Stimulated activated CD8-positive, alpha-beta memory T cell treated with anti-CD3 and anti-CD28 coated beads, Interleukin-4, amount 100 ng/mL, for 4 hours (primary cell): ENCODE measurements at regions not wholly inside any gene's neighbourhood (a gene's known extent, or its start where the extent isn't known, plus 50 kb on each side); places are given as distances from the start of the nearest gene placed in this dataset.
A peak's percentile ranks its signal among the peaks of the same experiment; 100 is the strongest.

Experiments
- DNase-seq, 2 donors: peaks; one replicate each; pipeline ENCODE4 v3.0.0-alpha.2; 2020; ENCODE audit warnings: low read depth in 2 of 2, low spot score in 1 of 2

DNA sequence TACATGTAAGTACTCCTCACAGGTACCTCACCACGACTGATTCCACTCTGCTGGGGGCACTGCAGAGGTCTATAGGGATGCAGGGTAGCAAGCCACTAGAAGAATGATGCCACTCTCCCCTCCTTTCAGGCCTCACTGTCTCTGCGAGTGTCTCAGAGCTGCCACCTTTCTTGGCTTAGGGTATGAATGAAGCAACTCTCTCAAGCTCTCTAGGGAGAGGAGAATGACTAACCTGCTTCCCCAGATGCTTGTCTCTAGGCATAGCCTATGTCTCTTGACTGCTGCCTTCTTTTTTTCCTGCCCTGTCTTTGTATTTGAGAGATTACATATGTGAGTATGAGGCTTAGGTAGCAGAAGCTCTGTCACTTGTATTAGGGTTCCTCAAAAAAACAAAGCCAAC is 566.5 kb upstream of the ATP2B1 start:
- no peak for DNase-seq

DNA sequence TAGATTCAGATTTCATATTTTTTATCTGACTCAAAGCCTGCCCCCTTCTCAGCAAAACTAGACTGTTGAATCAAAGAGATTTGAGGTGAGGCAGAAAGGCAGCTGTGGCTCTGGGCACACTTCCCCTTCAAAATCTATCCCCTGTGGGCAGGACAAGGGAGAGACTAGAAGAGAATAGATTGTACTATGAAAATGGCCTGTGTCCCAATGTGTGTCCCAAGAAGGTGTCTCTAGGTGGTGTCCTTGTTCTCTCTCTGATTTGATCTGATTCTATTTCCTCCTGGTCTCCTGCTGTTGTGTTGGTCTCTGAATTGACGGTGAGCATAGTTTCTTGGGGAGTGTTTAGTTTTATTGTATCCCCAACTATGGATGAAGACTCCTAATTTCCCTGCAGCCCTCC is 565.8 kb upstream of the ATP2B1 start:
- DNase-seq: no peak

DNA sequence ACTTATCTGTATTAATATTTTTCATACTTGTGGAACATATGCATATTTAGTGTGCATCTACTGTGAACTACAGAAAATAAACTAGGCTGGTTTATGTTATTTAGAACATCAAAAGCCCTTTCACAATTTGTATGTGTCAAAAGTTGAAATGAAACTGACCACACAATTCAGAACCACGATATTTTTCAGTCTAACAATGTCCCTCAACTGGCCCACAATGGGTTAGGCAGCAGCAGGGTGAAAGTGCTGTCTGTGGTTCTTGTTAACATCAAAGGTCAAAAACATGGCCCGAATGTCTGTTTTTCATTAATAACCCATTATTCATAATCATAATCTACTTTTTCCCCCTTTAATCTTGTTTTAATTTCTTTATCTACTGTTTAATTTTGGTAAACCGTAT is 559.9 kb upstream of the ATP2B1 start:
- no peak for DNase-seq

DNA sequence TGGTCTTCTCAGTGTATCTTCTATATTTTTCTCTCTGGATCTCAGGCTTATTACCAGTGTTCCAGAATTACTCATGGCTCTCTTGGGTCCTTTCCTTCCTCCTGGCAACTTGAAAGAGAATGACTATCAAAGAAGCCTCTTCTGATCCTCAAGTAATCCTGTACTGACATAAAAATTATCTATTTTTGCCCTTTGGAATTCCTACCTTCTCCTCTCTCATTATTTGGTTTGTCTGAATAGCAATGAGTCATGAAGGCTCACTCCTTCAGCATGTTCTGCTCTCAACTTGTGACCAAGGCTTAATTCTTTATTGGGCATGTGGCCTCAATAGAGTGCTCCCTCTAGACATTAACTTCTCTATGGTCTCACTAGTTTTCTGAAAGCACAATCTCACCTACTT is 553.6 kb upstream of the ATP2B1 start:
- DNase-seq: no peak

DNA sequence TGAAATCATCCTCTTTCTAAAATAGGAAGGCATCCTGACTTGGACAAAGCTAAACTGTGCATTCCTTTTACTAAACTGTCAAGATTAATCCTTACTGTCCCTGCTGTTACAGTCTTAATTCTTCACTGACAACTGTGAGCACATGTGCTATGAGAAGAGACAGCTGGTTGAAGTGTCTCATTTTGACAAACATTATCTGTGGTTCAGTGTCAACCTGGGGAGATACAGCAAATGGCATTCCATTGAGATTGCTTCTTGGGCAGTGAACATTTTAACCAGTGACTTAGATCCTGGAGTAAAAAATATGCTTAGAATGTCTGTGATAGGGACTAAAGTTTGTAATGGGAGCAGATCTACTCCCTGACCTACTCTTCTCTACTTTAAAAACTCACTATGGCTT is 552.6 kb upstream of the ATP2B1 start:
- DNase-seq: no peak

DNA sequence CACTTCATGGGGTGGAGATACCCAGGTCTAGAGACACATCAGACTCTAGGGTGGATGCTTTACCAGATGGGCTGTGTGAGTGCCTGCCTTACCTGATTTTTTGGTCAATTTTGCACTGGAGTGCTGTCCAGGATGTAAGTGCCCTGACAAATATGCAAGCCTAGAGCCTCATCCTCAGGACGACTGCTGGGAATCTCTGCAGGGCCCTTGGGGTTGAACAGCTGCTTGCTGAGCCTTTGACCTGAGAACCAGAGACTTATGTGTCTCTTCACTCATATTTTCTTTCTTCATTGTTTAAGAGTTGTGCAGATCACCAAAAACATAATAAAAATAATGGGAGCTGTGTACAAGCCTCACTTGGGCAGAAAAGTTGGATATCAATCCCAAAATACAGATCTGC is 551.5 kb upstream of the ATP2B1 start:
- no peak for DNase-seq

DNA sequence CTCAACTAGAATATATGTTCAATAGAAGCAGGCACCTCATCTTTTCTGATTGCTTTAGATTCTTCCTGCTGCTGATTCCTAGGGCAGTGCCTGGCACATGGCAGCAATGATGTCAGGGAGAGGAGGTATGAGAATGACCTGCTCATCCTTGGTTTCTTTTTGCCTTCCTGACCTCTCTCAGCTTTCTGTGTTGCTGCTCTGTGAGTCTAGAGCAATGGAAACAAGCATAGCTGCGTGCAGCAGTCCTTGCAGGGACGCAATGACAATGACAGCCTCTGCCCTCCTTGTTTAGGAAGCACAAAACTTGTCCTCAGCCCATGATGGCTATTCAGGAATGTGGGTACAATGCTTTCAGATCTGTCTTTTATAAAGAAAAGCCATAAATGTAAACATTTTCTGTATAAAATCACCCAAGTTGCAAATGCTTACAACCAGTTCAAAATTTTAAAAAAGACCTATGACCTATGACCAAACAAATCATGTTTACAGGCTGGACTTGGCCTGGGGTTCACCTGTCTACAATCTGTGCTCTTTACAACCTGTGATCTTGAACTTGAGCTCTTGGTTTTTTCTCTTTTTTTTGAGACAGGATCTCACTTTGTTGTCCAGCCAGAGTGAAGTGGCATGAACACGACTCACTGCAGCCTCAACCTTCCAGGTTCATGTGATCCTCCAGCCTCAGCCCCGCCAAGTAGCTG is 549.4 kb upstream of the ATP2B1 start:
- DNase-seq: no peak

DNA sequence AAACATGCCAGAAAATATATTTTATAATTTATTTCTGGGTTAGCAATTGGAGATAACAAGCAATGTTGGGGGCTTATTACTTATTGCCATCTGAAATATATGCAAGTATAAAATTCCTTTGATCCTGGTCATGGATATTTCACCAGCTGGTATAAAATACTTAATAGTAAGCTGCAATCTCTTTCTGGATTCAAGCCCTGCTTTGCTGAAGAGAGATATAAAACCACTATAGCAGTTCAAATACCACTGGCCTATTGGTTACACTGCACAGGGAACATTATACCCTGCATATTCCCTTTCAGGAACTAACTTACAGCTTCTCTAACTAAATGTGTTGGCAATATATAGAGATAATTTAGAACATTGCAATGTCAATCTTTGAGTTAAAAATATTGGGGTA is 546.2 kb upstream of the ATP2B1 start:
- DNase-seq: no peak

DNA sequence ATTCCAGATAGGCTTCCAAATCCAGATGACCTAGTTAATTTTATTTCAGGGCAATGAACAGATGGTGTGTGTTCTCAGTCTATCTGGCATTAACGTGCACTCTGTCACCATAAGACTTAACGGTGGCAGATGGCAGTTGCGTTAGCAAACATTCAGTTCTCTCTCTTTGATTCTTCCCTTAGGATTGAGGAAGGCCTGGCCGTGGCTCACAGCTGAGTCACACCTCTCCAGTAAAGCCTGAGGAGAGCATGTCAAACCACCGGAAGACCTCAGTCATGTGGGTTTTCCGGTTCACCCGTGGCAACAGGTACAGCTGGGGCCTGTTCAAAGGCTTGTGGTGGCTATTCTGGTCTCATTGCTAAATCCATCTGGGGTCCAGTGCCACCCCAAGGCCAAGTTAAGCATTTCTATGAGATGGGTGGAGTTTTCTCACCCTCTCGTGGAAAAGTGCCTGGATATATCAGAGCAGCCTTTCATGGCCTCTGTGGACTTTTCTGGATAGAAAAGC is 545.1 kb upstream of the ATP2B1 start:
- peak in 1 of 2 donors; percentile 4 for DNase-seq

DNA sequence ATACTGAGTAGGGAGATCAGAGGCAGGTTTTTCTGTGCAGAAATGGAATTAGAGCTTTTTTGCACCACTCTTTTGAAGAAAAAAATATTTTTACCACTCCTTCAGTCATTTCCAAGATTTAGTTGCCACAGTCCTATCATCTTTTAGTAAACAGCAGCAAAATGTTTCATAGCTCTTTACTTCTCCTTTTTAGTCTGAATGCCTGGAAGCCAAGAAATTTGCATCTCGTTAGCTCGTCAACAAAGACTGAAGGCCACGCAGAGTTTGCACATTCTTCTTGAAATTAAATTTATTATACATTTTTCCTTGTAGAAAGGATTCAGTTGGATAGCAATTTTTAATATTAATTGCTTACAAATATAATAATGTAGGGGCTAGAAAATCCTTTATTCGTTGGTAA is 544.5 kb upstream of the ATP2B1 start:
- DNase-seq: no peak

DNA sequence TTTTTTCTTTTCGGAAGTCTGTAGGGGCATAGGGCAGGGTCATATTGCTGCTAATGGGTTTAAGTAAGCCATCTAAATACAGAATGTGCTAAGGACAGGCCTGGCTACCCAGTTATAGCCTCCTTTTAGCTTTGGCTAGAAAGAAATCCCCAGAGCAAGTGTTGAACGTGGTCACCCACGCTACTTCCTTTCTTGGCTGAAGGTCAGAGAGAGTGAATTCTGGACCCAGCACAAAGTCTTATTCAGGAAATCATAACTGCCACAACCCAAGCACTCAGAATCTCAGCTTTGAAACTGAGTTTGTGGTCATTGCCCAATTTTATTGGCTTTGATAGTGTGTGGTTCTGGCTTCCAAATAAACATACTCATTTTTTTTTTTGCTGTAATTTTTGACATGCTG is 542.1 kb upstream of the ATP2B1 start:
- DNase-seq: no peak

DNA sequence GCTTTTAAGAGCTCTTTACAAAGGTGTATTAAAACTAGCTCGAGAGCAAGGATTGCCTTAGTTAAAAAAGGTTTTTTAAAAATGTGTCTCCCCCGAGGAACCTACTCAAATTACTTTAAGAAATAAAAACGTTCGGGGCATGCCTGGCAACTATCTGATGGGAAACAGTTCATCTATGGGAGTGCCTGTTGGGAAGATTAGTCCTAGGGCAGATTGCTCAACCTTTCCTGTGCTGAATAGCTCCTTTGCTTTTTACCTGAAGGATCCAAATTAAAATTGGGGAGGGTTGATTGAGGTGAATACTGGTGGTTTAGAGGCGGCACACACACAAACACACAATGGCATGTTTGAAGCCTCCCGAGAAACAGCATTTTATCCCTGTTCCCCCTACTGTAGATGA is 541.4 kb upstream of the ATP2B1 start:
- DNase-seq: no peak

DNA sequence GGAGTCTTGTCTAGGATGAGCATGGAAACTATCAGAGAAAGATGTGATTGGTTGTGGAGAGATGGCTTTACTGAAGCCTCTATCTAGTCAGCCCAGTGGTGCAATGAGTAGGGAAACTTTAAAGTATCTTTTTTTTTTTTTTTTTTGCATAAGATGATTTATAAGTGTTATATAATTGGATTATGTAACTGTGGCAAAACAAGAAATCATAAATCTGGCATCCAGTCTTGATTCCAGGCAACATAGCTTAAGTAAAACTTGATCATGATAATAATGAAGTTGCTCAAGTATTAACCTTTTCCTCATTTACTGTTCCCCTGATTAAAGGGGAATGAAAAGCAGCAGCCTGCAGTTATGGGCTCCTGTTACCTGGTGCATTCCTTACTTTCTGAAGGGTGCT is 538.0 kb upstream of the ATP2B1 start:
- no peak for DNase-seq

DNA sequence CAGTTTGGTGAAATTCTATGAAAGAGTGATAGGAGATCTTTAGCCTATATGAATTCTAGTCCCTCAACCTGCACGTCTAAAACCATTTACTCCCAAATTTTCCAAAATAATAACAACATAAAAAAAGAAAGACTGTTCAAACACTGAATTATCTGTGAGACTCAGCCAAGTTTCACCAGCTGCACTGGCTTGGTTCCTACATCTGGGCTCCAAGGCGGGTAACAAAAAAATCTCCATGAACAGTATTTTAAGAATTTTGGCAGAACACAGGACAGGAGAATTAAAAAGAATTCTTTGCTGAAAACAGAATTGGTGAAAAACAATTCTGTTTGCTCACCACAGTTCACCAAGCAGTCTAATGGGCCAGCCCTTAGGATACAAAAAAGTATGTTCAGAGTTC is 536.8 kb upstream of the ATP2B1 start:
- no peak for DNase-seq

DNA sequence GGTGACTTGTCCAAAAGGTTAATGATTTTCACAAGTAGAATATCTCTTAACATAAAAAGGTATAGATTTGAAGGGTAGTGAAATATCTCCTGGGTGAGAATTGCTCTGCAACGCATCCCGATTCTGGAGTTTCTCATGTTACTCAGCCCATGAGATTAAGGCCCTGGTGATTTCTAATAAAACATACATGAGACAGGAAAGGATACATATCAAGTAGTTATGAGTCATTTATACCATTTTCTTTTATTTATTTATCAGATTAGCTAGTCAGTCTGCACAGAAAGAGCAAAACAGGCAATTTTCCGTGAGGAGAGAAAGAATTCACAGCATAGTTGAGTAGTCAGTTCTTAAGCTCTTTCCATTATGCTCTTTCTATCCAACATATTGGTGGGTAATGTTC is 535.6 kb upstream of the ATP2B1 start:
- DNase-seq: no peak

DNA sequence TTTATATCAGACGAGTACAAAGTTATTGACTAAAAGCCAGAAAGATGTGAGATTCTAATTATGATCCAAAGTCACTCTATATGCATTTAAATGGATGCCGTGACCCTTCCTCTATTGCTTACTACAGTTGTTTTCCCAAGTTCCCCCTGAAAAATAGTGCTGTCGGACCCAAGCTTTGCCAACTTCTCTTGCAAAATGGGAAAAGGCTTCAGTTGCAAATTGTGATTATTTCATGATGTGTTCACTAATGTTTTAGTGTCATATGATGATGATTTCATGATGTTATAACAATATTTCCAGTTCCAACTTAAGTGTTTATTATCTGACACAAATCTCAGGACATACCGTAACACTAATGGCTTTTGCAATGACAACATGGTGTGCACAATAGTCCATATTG is 534.6 kb upstream of the ATP2B1 start:
- no peak for DNase-seq

DNA sequence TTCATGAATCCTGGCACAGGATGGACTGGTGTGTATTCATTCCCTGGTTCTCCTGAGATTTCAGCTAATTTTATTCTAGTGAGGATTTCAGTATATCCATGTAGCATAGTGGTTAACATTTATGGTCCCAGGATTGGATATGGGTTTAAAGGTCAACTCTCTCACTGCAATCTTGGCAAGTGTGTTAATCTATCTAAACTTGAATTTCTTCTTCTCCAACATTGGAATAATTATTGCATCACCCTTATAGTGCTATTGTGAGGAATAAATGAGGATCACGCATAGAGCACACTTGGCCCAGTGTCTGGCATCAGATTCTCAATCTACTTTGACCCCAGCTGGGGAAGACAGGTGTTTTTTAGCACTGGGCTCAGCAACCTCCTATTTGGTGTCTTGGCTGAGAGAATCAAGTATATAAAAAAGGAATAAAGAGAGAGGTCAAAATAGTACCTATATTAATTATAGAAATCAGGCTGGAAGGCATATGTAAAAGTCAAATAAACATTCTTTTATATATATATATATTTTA is 531.2 kb upstream of the ATP2B1 start:
- DNase-seq: no peak

DNA sequence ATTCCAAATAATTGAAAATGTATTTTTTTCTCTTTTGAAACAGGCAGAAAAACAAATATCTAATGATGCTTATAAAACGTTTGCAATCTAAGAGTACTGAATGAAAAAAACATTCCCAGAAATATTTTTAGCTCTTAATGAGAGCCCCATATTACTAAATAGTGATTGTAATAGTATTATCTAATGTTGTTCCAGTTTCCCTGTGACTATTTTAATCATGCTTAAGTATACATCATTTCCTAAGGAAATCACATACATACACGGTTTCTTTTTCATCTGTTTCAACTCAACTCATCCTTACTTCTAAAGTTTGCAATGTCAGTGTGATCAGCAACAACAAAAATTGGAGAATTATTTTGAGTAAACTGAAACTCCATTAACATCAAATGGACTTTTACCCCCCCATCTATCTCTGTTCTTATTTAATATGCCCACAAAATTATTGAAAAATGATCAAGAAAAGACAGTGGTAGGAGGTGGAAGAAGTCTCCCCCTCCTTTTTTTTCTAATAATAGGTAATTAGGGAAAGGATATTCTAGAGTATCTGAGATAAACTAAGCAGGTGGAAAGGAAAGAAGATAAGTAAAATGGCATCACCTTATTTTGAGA is 530.1 kb upstream of the ATP2B1 start:
- no peak for DNase-seq

DNA sequence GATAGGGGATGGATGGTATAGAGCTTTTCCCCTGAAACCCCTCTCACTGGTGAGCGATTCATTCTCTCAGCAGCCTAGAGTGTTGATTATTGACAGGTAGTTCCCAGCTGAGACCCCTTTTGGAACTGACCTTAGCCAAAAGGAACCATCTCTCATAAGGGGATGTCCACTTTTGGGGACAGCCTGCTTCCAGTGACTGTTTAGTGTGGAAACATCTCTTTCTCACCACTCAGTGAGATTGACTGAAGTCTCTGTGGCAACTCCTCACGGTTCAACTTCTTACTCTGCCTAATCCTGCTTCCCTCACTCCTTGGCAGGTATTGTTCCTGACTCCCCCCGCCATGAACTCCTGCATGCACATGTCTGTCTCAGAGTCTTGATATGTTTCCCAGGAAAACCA is 529.2 kb upstream of the ATP2B1 start:
- no peak for DNase-seq

DNA sequence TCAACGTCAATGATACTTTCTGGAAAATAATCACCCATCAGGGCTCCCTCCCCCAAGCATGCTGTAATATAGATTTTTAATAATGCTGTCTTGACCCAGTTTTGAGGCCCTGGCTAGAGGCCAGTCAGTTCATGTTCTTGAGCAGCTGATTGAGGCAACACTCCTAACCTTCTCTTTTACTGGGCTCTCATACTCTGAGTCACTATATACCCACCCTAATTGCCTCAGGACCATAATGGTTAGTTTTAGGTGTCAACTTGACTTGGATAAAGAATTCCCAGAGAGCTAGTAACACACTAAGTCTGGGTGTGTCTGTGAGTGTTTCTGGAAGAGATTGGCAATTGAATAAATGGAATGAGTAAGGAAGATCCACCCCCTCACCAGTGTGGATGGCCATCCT is 527.0 kb upstream of the ATP2B1 start:
- no peak for DNase-seq

DNA sequence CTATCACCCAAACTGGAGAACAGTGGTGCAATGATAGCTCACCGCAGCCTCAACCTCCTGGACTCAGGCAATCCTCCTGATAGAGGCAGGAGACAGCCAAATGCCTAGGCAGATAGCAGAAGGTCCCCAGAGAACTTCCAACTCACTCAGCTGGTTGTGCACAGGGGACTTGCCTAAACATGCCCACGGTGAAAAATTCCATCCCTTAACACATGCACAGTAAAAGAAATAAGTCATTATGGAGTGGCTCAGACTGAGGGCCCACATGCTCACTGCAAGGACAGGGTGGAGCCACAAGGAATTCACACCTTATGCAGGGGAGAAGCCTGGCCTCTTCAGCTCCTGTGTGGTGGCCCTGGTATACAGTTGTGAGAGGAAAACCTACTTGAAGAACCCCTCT is 525.8 kb upstream of the ATP2B1 start:
- no peak for DNase-seq

DNA sequence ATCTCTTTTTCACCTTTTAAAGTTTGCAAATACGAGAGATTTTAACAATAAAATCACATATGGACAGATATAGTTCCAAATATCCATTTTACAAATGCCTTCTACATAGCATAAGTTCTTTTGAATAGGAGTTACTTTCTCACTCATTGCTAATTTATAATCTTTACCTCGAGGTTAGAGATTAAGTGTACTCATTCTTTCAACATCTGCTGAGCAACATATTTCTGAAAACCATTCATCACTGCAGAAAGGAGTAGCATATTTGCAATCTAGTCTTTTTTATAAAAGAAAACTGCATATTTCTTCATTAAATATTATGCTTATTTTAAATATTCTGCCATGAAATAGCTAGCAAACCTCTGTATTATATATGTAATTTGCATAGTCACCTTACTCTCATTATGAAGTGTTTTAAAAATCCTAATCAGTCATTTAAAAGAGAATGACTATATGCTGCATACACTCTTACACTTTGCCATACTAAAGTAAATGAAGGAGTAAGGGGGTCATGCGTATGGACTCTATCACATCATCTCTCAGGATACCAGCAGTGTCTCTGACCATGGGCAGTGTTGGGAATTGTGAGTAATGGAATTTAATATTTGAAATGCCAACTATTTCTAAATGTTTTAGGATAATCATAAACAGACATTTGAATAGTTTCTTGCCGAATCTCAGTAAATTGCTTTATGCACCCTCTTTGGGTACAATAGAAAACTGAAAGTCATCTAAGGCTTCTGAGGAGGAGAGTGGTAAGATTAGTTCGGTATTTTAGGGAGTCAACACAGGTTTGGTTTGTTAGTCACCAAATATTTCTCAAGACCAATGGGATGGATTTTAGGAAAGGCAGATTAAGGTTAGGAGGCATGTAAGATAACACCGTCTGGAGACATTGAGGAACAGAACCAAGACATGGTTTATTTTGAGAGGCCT is 524.8 kb upstream of the ATP2B1 start:
- no peak for DNase-seq
